Pons (tissue), 1 donor: ENCODE measurements at regions not wholly inside any gene's neighbourhood (a gene's known extent, or its start where the extent isn't known, plus 50 kb on each side); places are given as distances from the start of the nearest gene placed in this dataset.

Experiments
- DNase-seq: peaks from one replicate; pipeline ENCODE4 v3.0.0-alpha.2; 2016; ENCODE audit warnings: low spot score

DNA sequence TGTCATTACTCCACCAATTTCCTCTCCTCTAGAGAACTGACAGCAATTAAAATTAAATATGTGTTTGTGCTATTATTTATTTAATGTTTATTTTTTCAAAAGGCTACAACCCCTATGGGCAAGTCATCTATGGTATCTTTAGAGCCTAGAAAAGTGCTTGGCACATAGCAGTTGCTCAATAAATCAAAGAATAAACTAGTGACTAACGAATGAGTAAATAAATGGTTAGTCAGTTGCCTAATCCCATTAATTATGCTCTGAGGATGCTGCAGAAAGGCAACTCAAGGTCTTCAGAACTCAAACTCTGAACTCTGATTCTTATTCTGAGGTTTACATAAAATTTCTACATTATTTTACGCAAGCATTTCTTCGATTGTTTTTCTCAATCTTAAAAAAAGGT lies 193.0 kb upstream of the TSHZ2 start:
- no peak for DNase-seq

DNA sequence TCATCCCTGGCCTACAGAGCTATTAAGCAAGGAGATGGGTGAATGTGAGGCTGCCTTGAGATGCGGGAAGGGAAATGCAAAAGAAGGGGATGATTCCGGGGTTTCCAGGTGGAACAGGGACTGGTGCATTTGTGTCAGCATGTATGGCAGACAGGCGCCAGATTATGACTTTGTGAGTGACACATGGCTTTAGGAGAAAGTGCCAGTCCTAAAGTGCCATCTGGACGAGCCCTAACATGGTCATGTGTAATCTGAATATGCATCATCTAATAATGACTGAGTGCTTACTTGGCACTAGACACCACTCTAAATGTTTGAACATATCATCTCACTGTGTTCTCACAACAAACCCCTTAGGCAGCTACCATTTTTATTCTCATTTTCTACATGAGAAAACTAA lies 195.0 kb upstream of the TSHZ2 start:
- no peak for DNase-seq

DNA sequence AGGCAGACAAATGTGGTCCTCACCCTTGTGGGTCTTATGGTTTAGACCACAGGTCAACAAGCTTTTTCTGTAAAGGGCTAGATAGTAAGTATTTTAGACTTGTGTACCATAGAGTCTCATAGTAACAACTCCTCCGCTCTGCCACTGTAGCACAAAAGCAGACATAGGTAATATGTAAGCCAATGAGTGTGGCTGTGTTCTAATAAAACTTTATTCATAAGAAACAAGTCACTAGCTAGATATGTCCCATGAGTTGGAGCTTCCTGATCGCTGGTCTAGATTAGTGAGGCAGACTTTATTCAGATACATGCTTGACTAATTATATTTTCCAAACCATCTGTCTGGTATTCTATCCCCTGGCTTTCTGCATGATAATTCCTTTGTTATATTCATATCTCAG lies 196.4 kb upstream of the TSHZ2 start:
- no peak for DNase-seq

DNA sequence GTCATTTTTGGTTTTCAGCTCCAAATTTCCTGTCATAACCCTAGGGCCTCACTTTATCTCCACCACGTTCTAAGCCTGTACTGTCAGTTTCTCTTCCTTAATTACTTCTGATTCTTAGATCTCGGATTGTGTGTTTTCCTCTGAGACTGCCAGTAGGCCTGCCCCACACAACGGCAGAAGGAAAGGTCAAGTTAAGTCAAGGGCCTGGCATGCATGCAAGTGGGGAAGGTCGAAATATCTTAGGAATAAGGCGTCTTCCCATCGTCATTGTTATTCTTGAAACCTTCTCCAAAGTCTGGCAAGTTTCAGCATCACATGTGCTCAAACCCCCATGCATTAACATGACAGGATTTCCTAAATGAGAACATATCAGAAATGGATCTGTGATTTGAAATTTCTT lies 203.5 kb upstream of the TSHZ2 start:
- DNase-seq, result no peak

DNA sequence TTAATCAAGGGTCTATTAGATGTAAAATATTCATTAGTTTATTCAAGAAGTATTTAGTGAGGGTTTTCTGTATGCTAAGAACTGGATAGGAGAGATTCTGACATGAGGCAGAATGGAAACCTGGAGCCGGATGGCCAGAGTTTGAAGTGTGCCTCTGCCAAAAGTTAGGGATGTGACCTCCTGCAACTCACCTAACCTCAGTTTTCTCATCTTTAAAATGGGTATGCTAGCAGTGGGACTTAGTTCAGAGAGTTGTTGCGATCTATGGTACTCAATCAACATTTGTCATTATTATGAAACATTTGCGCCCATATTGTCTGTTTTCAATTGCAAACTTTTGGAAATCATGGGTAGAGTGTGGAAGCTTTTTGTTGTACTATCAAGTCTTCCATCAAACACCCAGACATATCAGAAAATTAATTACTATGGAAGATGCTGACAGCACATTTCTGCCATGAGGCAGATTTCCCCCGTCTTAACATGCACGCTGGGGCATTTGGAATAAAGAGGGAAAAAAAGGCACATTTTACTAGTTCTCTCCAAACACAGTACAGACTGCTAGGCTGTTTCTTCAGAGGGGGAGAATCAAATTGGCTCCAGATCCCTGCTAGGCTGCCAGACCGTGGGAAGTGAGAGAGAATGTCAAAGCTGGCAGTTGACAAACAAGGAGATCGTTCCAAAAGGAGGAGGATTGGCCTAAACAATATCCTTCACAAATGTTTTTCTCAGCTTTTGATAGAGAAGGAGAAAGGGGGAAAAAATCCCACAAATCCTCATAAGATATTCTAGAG lies 205.3 kb upstream of the TSHZ2 start:
- peak; percentile 5 for DNase-seq

DNA sequence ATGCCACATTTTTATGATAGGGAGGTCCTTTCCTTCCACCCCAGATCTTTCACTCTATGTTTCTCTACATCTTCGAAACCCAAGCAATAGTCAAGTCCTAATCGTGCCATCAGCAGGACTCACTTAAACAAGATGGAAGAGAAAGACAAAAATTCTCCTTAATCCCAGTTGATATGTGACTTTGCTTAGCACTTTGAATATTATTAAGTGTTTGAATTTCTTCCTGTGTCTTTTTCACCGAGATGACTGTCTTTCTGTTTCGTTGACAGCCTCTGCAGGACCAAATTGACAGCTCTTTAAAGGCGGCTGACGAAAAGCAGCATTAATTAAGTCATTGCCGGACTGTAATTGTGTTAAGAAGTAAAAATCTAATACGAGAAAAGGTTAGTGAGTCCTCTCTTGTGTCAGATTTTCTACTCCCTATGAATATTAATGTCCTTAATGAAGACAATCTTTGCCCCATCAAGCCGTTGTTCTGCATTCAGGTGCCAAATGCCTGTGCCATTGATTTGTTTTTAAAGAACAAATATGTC lies 208.8 kb upstream of the TSHZ2 start:
- DNase-seq, result no peak

DNA sequence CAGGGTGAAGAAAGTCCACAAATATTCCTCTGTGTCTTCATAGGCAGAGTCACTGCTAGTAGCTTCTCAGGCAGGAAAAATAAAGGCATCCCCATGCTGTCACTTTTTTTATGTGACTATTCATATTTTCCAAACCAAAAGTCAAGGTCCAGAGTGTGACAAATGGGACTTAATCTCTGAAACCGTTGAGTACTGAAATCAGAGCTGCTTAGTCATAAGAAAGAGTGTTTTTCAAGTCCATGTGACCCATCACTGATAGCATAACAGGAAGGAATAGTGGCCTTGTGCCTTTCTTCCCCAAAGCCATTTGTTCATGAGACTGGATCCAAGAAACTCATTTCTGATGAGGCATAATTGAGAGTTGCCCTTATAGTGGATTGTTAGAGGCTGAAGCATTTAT lies 210.3 kb upstream of the TSHZ2 start:
- DNase-seq, result no peak

DNA sequence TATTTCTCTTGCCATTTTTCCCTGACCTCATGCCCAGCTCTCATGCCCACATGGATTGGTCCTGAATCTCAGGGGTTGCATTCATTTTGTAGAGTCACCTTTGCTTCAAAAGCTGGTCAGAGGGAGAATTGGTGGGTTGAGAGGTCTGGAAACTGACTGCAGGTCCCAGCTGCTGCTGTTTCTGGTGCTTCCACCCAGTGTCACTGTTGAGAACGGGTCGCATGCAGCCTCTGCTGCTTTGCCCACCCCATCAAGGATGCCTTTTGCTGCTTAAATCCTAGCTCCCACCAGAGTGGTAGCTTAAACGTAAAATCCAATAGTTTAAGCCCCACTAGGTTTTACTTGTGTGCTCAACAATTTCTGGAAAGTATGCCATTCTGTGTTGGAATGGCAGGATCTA lies 211.4 kb upstream of the TSHZ2 start:
- no peak for DNase-seq

DNA sequence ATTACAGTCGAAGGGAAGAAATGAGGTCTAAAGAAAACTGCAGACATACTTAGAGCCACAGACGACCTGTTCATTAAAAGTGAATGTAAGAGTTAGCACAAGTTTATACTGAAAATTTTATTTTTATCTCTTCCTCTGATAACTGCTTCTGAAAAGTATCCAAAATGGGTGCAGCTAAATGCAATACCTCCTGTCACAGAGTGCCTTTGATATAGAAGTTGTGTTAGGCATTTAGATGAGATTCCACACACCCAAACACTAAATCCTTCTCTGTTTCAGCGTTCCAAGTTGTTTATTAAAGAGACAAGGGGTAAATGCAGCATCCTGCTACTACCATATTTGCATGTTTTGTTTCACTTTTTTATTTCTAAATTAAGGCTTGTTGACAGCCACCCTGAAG lies 214.7 kb upstream of the TSHZ2 start:
- no peak for DNase-seq

DNA sequence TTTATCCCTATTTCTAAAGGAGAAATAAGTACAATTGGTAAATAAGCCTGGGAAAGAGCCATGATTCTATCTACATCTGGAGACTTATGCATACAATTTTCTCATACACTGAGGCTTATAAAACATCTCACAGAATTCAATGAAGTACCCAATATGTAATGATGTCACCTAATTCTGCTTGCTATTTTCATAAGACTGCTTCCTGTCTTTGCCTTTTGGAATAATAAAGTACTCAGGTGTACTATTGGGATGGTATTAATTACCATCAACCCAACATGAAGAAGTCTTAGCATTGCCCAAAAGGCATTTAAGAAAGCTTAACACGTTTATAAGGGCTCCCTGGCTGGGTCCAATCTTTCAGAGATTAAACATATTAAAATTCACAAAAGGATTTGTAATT lies 216.4 kb upstream of the TSHZ2 start:
- no peak for DNase-seq

DNA sequence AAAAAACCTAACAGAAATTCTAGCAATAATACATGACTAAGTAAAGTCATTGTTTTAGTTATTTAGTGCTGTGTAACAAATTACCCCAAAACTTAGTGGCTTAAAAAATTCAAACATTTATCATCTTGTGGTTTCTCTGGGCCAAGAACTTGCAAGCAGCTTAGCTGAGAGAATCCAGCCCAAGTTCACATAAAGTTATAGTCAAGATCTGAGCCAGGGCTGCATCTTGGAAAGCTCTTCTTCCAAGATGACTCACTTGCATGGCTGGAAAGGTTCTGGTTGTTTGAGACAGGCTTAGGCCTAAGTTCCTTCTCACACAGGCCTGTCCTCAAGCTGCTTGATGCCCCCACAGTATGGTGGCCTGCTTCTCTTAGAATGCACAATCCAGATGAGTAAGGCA lies 217.8 kb upstream of the TSHZ2 start:
- no peak for DNase-seq

DNA sequence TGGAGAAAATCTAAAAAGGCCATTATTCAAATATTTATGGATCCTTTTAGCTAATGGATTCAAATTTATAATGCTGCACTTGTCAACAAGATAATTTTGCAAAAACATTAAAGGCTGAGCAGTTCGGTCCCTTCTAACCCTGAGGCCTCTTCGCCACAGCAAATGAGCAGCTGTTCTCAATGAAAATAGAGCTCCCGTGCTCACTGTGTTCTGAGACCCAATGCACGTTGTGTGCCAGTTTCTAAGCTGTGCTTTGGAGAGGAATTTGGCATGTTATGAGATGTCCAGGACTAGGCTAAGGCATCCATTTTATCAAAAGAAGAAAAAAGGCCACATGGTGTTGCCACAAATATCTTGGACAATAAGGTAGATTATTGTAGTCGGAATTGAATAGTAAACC lies 220.1 kb upstream of the TSHZ2 start:
- no peak for DNase-seq

DNA sequence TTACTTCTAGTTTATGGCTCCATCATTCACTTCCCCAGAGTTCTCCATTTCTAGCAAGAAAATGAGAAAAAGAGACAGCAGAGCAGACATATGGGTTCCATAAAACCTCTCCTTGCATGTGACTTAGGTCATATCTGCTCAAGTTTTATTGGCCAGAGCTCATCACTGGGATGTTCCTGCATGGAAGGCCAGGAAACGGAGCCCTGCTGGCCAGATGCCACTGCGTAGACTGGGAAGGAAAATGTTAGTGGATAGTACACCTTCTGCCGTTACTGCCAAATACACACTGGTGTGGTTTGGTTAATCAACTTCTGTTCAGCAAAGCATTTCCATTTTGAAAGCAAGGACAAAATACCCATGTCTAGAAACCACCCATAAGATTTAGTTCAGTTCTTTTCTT lies 220.6 kb upstream of the TSHZ2 start:
- no peak for DNase-seq

DNA sequence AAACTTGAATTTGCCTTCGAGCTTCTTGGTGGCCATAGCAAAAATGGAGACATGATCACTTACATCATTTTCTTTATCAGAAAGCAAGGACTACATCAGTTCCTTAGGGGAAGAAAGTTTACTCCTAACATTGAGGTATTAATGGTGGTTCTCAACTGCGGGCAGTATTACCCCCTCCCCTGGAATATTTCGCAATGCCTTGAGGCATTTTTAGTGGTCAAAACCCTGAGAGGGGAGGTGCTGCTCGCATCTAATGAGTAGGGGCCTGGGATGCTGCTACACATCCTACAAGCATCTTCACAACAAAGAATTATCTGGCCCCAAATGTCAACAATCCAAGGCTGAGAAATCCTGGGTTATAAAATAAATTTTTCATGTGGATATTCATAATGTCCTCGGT lies 222.2 kb upstream of the TSHZ2 start:
- DNase-seq, result no peak

DNA sequence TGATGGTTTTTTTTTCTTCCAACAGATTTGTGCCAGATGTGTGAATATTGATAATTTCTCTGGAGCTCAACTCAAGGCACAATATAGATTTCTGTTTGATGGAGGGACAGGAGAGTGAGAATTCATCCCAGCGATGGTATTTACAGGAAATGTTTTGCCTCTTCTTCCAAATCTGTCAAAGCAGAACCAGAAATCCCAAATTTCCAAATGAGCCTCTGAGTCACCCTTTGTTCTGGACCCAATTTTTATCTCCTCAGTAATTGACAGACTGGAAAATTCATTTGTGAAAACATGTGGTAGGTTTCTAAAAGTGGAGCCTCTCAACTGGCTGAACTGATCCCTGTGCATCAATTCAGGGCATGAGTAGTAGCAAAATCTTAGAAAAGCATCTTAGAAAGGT lies 223.2 kb upstream of the TSHZ2 start:
- no peak for DNase-seq

DNA sequence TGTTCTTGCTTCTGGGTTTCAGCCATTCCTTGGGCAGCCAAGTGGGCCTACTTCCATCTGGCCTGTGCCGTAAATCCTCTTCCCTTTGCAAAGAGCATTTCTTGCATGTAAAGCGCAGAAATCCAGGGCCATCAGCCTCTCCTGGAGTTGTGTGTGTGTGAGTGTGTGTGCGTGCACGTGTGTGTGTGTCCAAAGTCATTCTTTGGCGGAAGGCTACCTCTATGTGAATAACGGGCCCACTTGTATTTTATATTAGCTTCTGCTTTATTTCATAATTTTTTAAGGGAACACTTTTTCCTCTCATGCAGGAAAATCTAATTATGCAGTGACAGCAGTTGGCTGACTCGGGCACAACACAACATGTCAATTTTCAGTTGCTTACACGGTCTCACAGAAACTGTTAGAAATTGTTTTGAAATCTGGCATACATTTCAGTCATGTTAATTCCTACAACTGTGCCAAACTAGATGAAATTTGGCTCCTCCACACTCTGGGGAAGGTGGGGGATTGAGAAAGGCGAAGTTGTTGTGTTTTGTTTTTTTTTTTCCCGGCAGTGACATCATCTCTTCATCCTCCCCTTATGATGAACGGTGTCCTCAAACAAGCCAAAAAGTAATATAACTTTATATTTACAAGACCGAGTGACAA lies 223.7 kb upstream of the TSHZ2 start:
- no peak for DNase-seq

DNA sequence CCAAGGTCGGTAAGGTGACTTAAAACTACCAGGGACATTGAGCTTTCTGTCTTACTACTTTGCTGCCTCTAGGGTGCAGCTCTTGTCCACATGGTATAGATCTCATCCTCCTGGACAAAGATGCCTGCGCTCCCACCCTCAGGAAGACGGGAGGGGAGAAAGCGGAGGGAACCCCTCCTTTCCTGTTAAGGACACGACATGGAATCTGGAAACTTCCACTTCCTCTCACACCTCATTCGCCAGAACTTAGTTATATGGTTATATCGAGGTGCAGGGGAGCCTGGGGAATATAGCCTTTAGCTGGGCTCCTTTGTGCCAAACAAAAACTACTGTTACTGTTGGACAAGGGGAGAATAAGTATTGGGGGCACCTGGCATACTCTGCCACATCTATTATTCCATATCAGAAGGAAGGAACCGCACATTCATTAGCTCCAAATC lies 224.3 kb upstream of the TSHZ2 start:
- DNase-seq, result no peak

DNA sequence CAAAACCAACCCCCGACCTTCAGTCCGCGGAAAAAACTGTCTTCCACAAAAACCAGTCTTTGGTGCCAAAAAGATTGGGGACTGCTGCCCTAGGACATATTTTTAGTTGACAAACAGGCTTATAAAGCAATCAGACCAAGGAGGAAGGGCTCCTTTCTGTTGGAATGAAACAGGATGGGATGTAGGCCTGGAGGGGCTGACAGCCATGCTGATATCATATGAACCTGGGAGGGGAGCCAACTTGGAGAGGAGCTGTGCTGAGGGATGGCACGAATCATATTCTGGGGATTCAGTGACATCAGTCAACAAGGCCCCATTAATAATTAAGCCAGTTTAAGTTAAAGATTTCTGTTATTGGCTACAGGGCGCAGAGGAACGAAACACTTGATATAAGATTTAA lies 225.4 kb upstream of the TSHZ2 start:
- no peak for DNase-seq

DNA sequence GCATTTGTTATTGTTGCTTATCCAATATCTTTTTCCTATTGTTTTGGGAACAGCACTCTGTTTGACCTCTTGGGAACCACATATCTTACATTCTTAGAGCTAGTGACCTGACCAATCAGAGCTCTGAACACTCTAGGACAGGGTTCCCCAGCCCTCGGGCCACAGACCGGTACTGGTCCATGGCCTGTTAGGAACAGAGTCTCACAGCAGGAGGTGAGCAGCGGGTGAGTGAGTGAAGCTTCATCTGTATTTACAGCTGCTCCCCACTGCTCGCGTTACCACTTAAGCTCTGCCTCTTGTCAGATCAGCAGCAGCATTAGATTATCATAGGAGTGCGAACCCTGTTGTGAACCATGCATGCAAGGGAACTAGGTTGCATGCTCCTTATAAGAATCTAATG lies 226.0 kb upstream of the TSHZ2 start:
- no peak for DNase-seq

DNA sequence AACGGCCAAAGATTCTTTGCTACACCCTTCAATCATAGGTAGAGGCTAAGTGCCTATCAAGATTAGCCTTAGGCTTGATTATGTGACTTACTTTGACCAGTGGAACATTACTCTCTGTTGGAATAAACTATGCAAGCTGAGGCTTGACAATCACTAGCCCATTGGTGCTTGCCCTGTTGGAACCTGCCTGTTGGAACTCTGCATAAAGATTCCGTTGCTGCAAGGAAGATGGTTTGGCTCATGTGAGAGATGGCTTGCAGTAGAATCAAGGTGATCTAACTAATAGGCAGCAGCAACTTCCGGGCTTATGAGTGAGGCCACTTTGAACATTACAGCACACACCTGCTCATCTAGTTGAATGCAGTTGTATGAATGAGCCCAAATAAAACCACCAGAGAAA lies 227.7 kb upstream of the TSHZ2 start:
- no peak for DNase-seq

DNA sequence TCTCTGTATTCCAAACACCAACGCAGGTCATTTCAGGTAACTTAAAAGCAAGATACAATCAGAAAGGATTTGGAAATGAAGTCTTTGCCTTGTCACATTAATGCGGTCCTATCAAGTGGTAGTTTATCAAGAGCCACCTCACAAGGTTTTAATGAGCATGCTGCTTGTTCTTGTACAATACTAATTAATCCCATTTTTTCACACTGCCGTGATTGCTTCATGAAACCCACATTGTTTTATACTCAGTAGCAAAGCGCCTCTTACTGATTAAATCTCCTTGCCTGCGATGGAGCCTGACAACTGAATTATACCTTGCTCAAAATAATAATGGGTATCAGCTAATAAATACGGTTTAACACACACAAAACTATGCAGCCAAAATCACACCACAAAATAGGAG lies 234.1 kb upstream of the TSHZ2 start:
- no peak for DNase-seq

DNA sequence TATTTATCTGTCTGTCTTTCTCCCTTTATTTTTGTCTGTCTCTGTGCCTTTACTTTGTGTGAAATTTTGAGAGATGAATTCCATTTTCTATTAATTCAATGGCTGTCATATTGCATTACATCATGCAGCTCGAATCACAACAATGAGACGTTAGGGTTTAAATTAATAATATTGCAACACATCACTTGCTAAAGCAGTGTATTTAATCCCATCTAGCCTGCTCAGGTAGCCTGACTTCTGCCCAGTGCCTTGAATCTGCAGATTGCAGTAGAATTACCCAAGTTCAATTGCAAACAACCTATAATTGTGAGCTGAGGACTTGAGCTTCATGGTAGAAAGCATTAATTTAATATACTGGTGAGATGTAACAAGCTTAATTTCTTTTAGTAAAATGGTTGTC lies 235.7 kb upstream of the TSHZ2 start:
- DNase-seq, result no peak

DNA sequence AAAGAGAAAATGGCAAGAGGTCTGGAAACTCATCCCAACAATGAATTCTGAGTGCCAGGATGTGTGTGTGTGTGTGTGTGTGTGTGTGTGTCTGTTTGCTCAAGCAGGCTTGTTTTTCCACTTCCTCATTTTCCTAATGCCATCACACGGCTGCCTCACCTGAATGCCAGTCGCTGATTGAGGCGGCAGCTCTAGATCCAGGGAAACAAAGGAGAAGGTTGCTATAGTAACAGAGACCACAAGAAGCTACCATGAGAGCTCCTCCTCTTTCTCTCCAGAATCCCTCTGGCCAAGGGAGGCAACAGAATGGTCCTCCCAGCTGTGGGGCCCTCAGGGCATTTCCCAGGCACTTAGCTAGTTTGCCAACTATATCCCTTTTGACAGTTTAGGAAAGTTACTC lies 241.1 kb upstream of the TSHZ2 start:
- DNase-seq, result no peak
